BJ (cell line): ENCODE measurements at regions not wholly inside any gene's neighbourhood (a gene's known extent, or its start where the extent isn't known, plus 50 kb on each side); places are given as distances from the start of the nearest gene placed in this dataset.
"Not testable (repeated sequence)": the region's sequence is repeated elsewhere in the genome, so short reads cannot be mapped to it uniquely, and the experiment has no call there.

Source experiments
- CTCF ChIA-PET: fragments of 350-600 bp; formaldehyde crosslinking; extraction: SDS; loops from one replicate; lab custom pipeline; 2021; ENCODE audit warnings: antibody characterized with exemption, inconsistent platforms; lab: Yijun Ruan, JAX
- POLR2A ChIA-PET: fragments of 300-600 bp; sonication (Branson Sonifier 250); formaldehyde crosslinking; extraction: SDS; loops from one replicate; lab custom pipeline; 2021; ENCODE audit warnings: antibody characterized with exemption; lab: Charles Lee
- DNase-seq: peaks from one replicate; pipeline ENCODE4 v3.0.0-alpha.2; 2011; ENCODE audit warnings: low read depth
- H3K27me3 ChIP-seq: 2 replicates; pipeline ENCODE4 v1.6.0; 2011; ENCODE audit warnings: low read length; ENCODE audit not compliant: control insufficient read depth, insufficient read depth
- H3K36me3 ChIP-seq: 2 replicates; pipeline ENCODE4 v1.5.1; 2011; ENCODE audit warnings: low read length; ENCODE audit not compliant: control insufficient read depth, insufficient read depth
- H3K4me3 ChIP-seq: 2 replicates; pipeline ENCODE4 v1.5.1; 2011; ENCODE audit warnings: low read depth, mild to moderate bottlenecking, control low read depth, low read length
- CTCF ChIP-seq: IDR thresholded peaks from 2 replicates; pipeline ENCODE4 v1.5.1; 2011; ENCODE audit warnings: low read depth, mild to moderate bottlenecking, control low read depth, inconsistent platforms, low read length, moderate library complexity; ENCODE audit not compliant: insufficient read depth

DNA sequence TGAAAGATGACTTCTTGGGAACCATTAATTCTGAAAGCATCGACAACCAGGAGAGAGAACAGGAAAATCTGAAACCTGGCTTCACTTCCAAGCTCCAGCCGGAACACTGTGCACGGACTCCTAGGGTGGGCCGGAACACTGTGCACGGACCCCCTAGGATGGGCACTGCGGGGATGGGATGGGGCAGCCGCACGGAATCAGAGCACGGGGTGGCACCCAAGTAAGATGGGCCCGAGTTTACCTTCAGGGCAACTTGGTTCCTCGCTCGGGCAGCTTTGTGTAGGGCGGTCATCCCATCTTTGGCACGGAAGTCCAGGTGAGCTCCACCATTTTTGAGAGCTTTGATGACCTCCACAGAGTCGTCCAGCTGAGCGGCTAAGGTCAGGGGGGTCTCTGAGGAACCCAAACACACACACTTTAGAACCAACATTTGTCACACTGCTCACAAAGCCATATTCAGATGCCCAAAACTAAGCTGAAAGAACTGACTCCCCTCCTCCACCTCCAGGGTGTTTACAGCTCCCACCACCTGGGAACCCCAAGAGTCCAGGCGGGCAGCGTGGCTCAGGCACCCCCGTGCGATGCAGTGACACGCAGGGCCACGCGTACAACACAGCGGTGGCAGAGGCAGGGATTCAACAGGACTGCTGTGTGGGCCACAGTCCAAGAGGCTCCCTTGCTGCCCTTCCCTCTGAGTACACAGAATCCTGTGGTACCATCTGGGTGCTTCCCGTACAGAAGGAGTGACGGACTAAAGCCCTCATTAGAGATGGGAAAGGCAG lies 157.9 kb downstream of the SHANK2 start:
- TF ChIP-seq CTCF, result no peak
- DNase-seq, result no peak
- POLR2A ChIA-PET, result no interaction called here
- no peak overlapping the region for H3K4me3 ChIP-seq
- no peaks in the 10 kb centered on the region for H3K36me3 ChIP-seq
- CTCF ChIA-PET, result no interaction called here
- H3K27me3 ChIP-seq, result no peaks in the 10 kb centered on the region

- CTCF ChIA-PET, result no interaction called here
Observed at GRCh38 chr11:71093783-71094182, 158.6 kb downstream of the SHANK2 start.

GRCh38 chr11:71091506-71092265 lies 160.7 kb downstream of the SHANK2 start:
- CTCF ChIA-PET, result no interaction called here
- H3K4me3 ChIP-seq, result no peak overlapping the region
- DNase-seq, result no peak
- no peaks in the 10 kb centered on the region for H3K36me3 ChIP-seq
- POLR2A ChIA-PET, result no interaction called here
- no peaks in the 10 kb centered on the region for H3K27me3 ChIP-seq
- no peak for TF ChIP-seq CTCF

More at GRCh38 chr11:71093783-71094182, 158.6 kb downstream of the SHANK2 start:
- POLR2A ChIA-PET, result no interaction called here
- Histone ChIP-seq H3K27me3 (no peaks in the 10 kb centered on the region), H3K4me3 (no peak overlapping the region), H3K36me3 (no peaks in the 10 kb centered on the region)
- DNase-seq, result no peak
- no peak for TF ChIP-seq CTCF

- no peak for DNase-seq
- CTCF ChIA-PET, result interaction anchor here (0.6 to 0.7 kb wide), 2 partner anchors 264 to 326 kb away, joined by 3 read pairs; no protein-coding TSS in a partner anchor
- POLR2A ChIA-PET, result no interaction called here
Observed at GRCh38 chr11:71089571-71089970, 162.8 kb downstream of the SHANK2 start.

DNA sequence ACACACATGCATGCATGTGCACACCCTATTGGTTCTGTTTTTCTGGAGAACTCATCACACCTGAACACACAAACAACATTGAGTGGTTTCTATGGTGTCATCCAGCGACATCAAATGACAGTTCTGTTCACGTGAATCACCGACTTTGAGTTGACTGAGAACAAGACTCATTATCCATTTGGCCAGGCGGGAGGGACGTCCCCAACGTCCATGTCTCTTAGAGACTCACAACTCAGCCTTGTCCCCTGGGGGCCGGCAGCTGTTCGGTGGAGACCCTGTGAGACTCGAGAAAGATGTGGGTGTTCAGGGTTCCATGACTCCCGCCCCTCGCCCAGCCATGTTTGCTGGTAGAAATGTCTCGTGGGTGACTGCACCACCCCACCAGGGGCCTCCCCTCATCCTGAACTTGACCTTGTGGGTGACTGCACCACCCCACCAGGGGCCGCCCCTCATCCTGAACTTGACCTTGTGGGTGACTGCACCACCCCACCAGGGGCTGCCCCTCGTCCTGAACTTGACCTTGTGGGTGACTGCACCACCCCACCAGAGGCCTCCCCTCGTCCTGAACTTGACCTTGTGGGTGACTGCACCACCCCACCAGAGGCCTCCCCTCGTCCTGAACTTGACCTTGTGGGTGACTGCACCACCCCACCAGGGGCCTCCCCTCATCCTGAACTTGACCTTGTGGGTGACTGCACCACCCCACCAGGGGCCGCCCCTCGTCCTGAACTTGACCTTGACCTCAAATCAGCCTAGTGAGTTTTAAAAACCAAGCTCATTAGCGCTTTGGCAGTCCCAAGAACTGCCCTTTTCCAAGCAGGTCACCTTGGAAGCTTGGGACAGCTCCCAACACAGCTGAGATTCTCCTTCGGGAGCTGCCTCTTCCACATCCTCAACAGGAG lies 163.8 kb downstream of the SHANK2 start:
- H3K27me3 ChIP-seq, H3K4me3 ChIP-seq, H3K36me3 ChIP-seq, POLR2A ChIA-PET, DNase-seq: not testable (repeated sequence)
- CTCF ChIA-PET, result interaction anchor here (0.6 to 2.5 kb wide), 5 partner anchors 13 to 327 kb away, joined by 3 to 21 read pairs (median 4); no protein-coding TSS in a partner anchor

More at GRCh38 chr11:71089571-71089970, 162.8 kb downstream of the SHANK2 start:
- Histone ChIP-seq H3K36me3 (no peaks in the 10 kb centered on the region), H3K4me3 (no peak overlapping the region), H3K27me3 (no peaks in the 10 kb centered on the region)
- TF ChIP-seq CTCF, result no peak
